ENCODE measurements at regions not wholly inside any gene's neighbourhood (a gene's known extent, or its start where the extent isn't known, plus 50 kb on each side); places are given as distances from the start of the nearest gene placed in this dataset.

- no peak overlapping the region for H3K4me3 ChIP-seq
- no peak overlapping the region for H3K27ac ChIP-seq
- H3K36me3 ChIP-seq = no peaks in the 10 kb centered on the region
- WGBS = 83% methylated on average over 3 of the region's 3 CpGs
- H3K27me3 ChIP-seq (replicated peaks; ENCODE audit: insufficient read depth) = no peaks in the 10 kb centered on the region
- no peak for DNase-seq (ENCODE audit: low spot score)
- TF ChIP-seq CTCF (IDR thresholded peaks at IDR 0.05) (peak in 2 of 4 experiments; percentile 17 to 21), POLR2A (IDR thresholded peaks at IDR 0.05) (no peak), POLR2AphosphoS5 (IDR thresholded peaks at IDR 0.05) (no peak)
- intact Hi-C loops (cut with DNase I) = no loop called here
- H3K4me1 ChIP-seq (replicated peaks) = peaks cover 5% of the 10 kb centered on the region
- H3K9me3 ChIP-seq = no peaks in the 10 kb centered on the region
These were observed 77.5 kb upstream of the KCNMA1 start for GRCh38 chr10:77715088-77715487.

DNA sequence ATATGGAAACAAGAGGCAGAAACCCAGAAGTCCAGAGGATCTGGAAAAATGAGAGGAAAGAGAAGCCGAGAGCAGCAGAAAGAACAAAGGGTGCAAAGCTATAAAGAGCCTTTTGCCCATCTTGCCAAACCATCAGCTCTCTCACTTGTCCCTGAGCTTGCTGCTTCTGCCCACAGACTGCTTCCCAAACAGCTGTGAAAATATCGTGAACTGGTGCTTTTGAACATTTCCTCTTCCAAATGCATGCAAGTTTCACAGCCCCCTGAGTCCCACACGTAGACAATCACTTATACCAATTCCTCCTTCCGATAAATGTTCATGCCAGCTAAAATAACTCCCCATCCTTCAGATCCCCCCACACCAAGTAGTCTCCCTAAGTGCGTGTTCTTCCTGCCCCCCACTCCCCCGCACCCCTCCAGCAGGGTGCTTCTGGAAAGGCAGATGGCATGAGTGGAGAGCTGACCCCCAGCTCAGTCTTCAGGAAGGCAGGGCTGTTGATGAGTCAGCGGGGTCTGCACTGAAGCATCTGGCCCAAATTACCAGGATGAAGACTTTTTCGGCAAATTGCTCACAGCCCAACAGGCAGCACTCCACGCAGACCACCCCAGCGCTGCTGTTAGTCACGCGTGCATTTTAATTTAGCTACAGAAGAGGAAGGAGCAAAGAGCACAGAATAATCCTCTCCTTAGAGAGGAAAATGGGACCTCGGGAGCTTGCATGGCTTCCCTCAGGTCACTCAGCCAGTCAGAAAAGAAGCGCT lies 76.1 kb upstream of the KCNMA1 start:
- WGBS = 85% methylated on average over 14 of the region's 14 CpGs
- H3K27ac ChIP-seq = no peak overlapping the region
- no peaks in the 10 kb centered on the region for H3K36me3 ChIP-seq
- no peak for DNase-seq (ENCODE audit: low spot score)
- H3K9me3 ChIP-seq = no peaks in the 10 kb centered on the region
- intact Hi-C loops (cut with DNase I) = no loop called here
- peaks cover 5% of the 10 kb centered on the region for H3K4me1 ChIP-seq (replicated peaks)
- TF ChIP-seq POLR2A (IDR thresholded peaks at IDR 0.05) (no peak), POLR2AphosphoS5 (IDR thresholded peaks at IDR 0.05) (no peak), CTCF (IDR thresholded peaks at IDR 0.05) (no peak)
- no peak overlapping the region for H3K4me3 ChIP-seq
- H3K27me3 ChIP-seq (replicated peaks; ENCODE audit: insufficient read depth) = no peaks in the 10 kb centered on the region

DNA sequence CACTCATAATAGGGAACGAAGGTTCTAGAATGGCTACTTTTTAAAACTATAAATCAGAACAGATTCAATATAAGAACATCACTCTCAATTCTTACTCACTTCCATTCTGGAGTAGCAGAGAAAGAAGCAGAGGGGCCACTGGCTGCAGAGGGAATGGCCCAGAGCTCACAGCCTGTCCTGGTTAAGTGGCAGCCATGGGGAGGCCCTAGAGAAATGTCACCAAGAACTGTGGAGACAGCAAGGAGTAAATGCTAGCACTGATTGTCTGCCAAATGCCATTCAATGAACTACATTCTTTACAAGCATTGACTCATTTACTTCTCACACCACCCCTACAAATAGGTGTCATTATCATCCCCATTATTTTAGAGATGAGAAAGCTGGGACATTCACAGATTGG lies 74.6 kb upstream of the KCNMA1 start:
- Histone ChIP-seq H3K36me3 (no peaks in the 10 kb centered on the region), H3K9me3 (no peaks in the 10 kb centered on the region), H3K27me3 (replicated peaks; ENCODE audit: insufficient read depth) (no peaks in the 10 kb centered on the region), H3K4me3 (no peak overlapping the region), H3K4me1 (replicated peaks) (no peaks in the 10 kb centered on the region), H3K27ac (no peak overlapping the region)
- TF ChIP-seq POLR2A (IDR thresholded peaks at IDR 0.05) (no peak), POLR2AphosphoS5 (IDR thresholded peaks at IDR 0.05) (no peak), CTCF (IDR thresholded peaks at IDR 0.05) (no peak)
- DNase-seq (ENCODE audit: low spot score) = no peak
- intact Hi-C loops (cut with DNase I) = no loop called here
- 95% methylated on average over 1 of the region's 1 CpG for whole genome bisulfite sequencing

- Histone ChIP-seq H3K27ac (no peak overlapping the region), H3K36me3 (no peaks in the 10 kb centered on the region), H3K4me1 (replicated peaks) (no peaks in the 10 kb centered on the region), H3K9me3 (no peaks in the 10 kb centered on the region), H3K4me3 (no peak overlapping the region), H3K27me3 (replicated peaks; ENCODE audit: insufficient read depth) (no peaks in the 10 kb centered on the region)
- no peak for DNase-seq (ENCODE audit: low spot score)
- intact Hi-C loops (cut with DNase I) = loop anchor here (2.0 kb wide), 1 partner anchor 543 kb away; no protein-coding TSS in a partner anchor
- TF ChIP-seq CTCF (IDR thresholded peaks at IDR 0.05) (no peak), POLR2AphosphoS5 (IDR thresholded peaks at IDR 0.05) (no peak), POLR2A (IDR thresholded peaks at IDR 0.05) (no peak)
- 39% methylated on average over 9 of the region's 9 CpGs for WGBS
These were observed 74.1 kb upstream of the KCNMA1 start for GRCh38 chr10:77711683-77712049.
